Stimulated activated CD8-positive, alpha-beta memory T cell treated with anti-CD3 and anti-CD28 coated beads, Interleukin-2, amount 100 ng/mL, for 48 hours (primary cell): ENCODE measurements at regions not wholly inside any gene's neighbourhood (a gene's known extent, or its start where the extent isn't known, plus 50 kb on each side); places are given as distances from the start of the nearest gene placed in this dataset.
"Not testable (repeated sequence)": the region's sequence is repeated elsewhere in the genome, so short reads cannot be mapped to it uniquely, and the experiment has no call there.

Experiments
- DNase-seq, 2 donors: peaks; one replicate each; pipeline ENCODE4 v3.0.0-alpha.2; 2020; ENCODE audit warnings: low read depth in 2 of 2

- no peak for DNase-seq
Observed at GRCh38 chr7:106749165-106749564, 88.2 kb upstream of the CCDC71L start.

GRCh38 chr7:106750773-106751172 lies 89.8 kb upstream of the CCDC71L start:
- no peak for DNase-seq

GRCh38 chr7:106752367-106752766 lies 91.4 kb upstream of the CCDC71L start:
- no peak for DNase-seq

- not testable (repeated sequence) for DNase-seq
Observed at GRCh38 chr7:106755024-106755423, 94.1 kb upstream of the CCDC71L start.

GRCh38 chr7:106755641-106756040 lies 94.7 kb upstream of the CCDC71L start:
- DNase-seq: no peak

GRCh38 chr7:106756071-106756470 lies 95.1 kb upstream of the CCDC71L start:
- no peak for DNase-seq

- DNase-seq: no peak
Observed at GRCh38 chr7:106756884-106757283, 95.9 kb upstream of the CCDC71L start.

- no peak for DNase-seq
Observed at GRCh38 chr7:106757846-106758245, 96.9 kb upstream of the CCDC71L start.

- not testable (repeated sequence) for DNase-seq
Observed at GRCh38 chr7:106762845-106763244, 101.9 kb upstream of the CCDC71L start.

GRCh38 chr7:106763717-106764116 lies 101.4 kb upstream of the PIK3CG start:
- no peak for DNase-seq

- no peak for DNase-seq
Observed at GRCh38 chr7:106765727-106766355, 99.2 kb upstream of the PIK3CG start.

GRCh38 chr7:106766551-106766950 lies 98.5 kb upstream of the PIK3CG start:
- DNase-seq: no peak

- no peak for DNase-seq
Observed at GRCh38 chr7:106767078-106767477, 98.0 kb upstream of the PIK3CG start.

GRCh38 chr7:106767498-106768323 lies 97.4 kb upstream of the PIK3CG start:
- no peak for DNase-seq

- no peak for DNase-seq
Observed at GRCh38 chr7:106768324-106768751, 96.7 kb upstream of the PIK3CG start.

GRCh38 chr7:106770191-106770590 lies 94.9 kb upstream of the PIK3CG start:
- DNase-seq: no peak

GRCh38 chr7:106772655-106773108 lies 92.4 kb upstream of the PIK3CG start:
- DNase-seq: no peak

GRCh38 chr7:106773228-106773627 lies 91.9 kb upstream of the PIK3CG start:
- DNase-seq: no peak

GRCh38 chr7:106773721-106774120 lies 91.4 kb upstream of the PIK3CG start:
- DNase-seq: no peak

GRCh38 chr7:106774213-106774767 lies 90.8 kb upstream of the PIK3CG start:
- no peak for DNase-seq

GRCh38 chr7:106774768-106775551 lies 90.1 kb upstream of the PIK3CG start:
- peak in 1 of 2 donors; percentile 26 for DNase-seq

GRCh38 chr7:106775552-106775936 lies 89.5 kb upstream of the PIK3CG start:
- no peak for DNase-seq
